WTC11 (cell line): ENCODE measurements at regions not wholly inside any gene's neighbourhood (a gene's known extent, or its start where the extent isn't known, plus 50 kb on each side); places are given as distances from the start of the nearest gene placed in this dataset.
"Not testable (repeated sequence)": the region's sequence is repeated elsewhere in the genome, so short reads cannot be mapped to it uniquely, and the experiment has no call there.

ENCODE experiments used
- ATAC-seq: fragments of 200-7000 bp; cut with Tn5 transposase; 2 replicates; pipeline ENCODE4 v1.10.0; 2021; ENCODE audit warnings: mild to moderate bottlenecking, moderate library complexity
- CTCF ChIA-PET: fragments of 300-600 bp; sonication (Branson Sonifier 250); formaldehyde crosslinking; loops from one replicate; lab custom pipeline; 2021; ENCODE audit warnings: antibody characterized with exemption; lab: Charles Lee
- POLR2A ChIA-PET: fragments of 350-600 bp; sonication (Branson Sonifier 250); formaldehyde crosslinking; loops from one replicate; lab custom pipeline; 2021; ENCODE audit warnings: antibody characterized with exemption; lab: Charles Lee
- DNase-seq: peaks from one replicate; pipeline ENCODE4 v3.0.0; 2021; ENCODE audit warnings: low spot score
- H3K27ac Mint-ChIP-seq: 2 replicates; pipeline ENCODE4 v1.8.0; 2021; ENCODE audit warnings: mixed read lengths
- H3K27me3 Mint-ChIP-seq: 2 replicates; pipeline ENCODE4 v1.8.0; 2021; ENCODE audit warnings: low read depth, mild to moderate bottlenecking, moderate library complexity, mixed read lengths
- H3K36me3 Mint-ChIP-seq: 2 replicates; pipeline ENCODE4 v1.8.0; 2021; ENCODE audit warnings: mixed read lengths
- H3K4me1 Mint-ChIP-seq: 2 replicates; pipeline ENCODE4 v1.8.0; 2022; ENCODE audit warnings: mixed read lengths
- H3K4me3 Mint-ChIP-seq: 2 replicates; pipeline ENCODE4 v1.8.0; 2021; ENCODE audit warnings: mild to moderate bottlenecking, moderate library complexity, mixed read lengths
- H3K9me3 Mint-ChIP-seq: 2 replicates; pipeline ENCODE4 v1.8.0; 2021; ENCODE audit warnings: mixed read lengths
- CBFB ChIP-seq: sonication (generic); formaldehyde crosslinking; IDR thresholded peaks from 2 replicates; pipeline ENCODE4 v1.8.1; 2022; ENCODE audit warnings: mild to moderate bottlenecking, low read depth, missing genetic modification reagents
- EMX1 ChIP-seq: fragments of 250-450 bp; sonication (Bioruptor Pico); IDR thresholded peaks from 2 replicates; pipeline ENCODE4 v1.8.0; 2021; ENCODE audit warnings: mild to moderate bottlenecking
- NFE2L1 ChIP-seq: sonication (generic); formaldehyde crosslinking; IDR thresholded peaks from 2 replicates; pipeline ENCODE4 v1.8.1; 2023; ENCODE audit warnings: missing genetic modification reagents
- ZBTB21 ChIP-seq: sonication (generic); formaldehyde crosslinking; IDR thresholded peaks from 2 replicates; pipeline ENCODE4 v1.8.1; 2023; ENCODE audit warnings: mild to moderate bottlenecking, missing genetic modification reagents, borderline replicate concordance
- ZNF121 ChIP-seq: sonication (generic); formaldehyde crosslinking; IDR thresholded peaks from 2 replicates; pipeline ENCODE4 v1.8.0; 2023; ENCODE audit warnings: missing genetic modification reagents
- ZNF423 ChIP-seq: fragments of 250-450 bp; sonication (Bioruptor Pico); IDR thresholded peaks from 2 replicates; pipeline ENCODE4 v2.1.2; 2022; ENCODE audit warnings: mild to moderate bottlenecking, moderate library complexity
- TF ChIP-seq, protein P1 (sequence below): fragments of 250-450 bp; sonication (Bioruptor Pico); conservative IDR thresholded peaks from 2 replicates; pipeline ENCODE4 v1.9.0; 2021; ENCODE audit warnings: mild to moderate bottlenecking
- TF ChIP-seq, protein P2 (sequence below): sonication (generic); formaldehyde crosslinking; conservative IDR thresholded peaks from 2 replicates; pipeline ENCODE4 v1.8.1; 2022; ENCODE audit warnings: mild to moderate bottlenecking, missing genetic modification reagents
- TF ChIP-seq, protein P3 (sequence below): sonication (generic); formaldehyde crosslinking; IDR thresholded peaks from 2 replicates; pipeline ENCODE4 v1.8.1; 2022; ENCODE audit warnings: missing genetic modification reagents, borderline replicate concordance
- TF ChIP-seq, protein P4 (sequence below): sonication (generic); formaldehyde crosslinking; IDR thresholded peaks from 2 replicates; pipeline ENCODE4 v1.8.1; 2022; ENCODE audit warnings: low read depth, mild to moderate bottlenecking, moderate library complexity, missing genetic modification reagents, borderline replicate concordance
- TF ChIP-seq, protein P5 (sequence below): sonication (generic); formaldehyde crosslinking; IDR thresholded peaks from 2 replicates; pipeline ENCODE4 v1.8.1; 2023; ENCODE audit warnings: mild to moderate bottlenecking, missing genetic modification reagents

DNA sequence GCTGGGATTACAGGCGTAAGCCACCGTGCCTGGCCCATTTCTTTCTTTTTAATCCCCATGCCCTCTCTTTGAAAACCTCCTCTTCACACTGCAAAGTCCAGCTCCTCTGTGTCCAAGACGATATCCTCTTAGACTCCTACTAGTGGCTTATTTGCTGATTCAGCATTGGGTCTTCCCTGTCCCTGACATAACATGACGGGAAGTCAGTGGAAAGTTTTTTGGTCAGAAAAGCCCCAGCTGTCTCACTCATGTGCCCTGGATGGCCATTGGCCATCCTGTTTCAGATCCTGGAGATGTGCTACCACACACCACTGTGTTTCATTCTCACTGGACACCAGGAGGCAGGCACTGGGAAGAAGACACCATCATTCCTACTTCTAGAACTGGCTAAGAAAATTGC is 102.6 kb upstream of the MED13L start (continued):
- TF ChIP-seq, protein P1, sequence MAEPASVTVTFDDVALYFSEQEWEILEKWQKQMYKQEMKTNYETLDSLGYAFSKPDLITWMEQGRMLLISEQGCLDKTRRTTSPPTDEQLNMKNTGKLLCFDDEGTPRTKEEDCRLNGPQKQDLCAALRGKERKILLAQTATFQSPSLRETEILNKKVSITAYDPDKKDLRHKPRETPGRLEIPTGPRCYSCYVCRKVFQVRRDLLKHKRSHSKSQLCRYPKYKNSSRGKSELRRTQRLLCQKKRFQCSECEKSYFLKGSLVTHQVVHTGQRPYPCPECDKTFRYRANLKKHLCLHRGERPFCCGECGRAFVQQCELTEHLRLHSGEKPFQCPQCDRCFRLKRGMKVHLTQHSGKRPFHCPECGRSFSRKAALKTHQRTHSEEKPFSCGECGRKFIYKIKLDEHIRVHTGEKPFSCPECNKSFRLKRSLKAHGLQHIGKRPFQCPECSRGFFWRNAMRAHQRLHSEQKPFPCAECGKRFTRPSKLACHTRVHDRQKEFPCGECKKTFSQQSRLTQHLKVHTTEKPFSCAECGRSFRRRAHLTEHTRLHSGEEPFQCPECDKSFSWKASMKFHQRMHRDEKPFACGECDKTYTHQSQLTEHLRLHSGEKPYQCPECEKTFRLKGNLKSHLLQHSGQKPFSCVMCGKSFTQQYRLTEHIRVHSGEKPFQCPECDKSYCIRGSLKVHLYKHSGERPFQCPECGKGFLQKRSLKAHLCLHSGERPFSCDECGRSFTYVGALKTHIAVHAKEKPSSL (CRISPR knock-in tag): no peak
- TF ChIP-seq CBFB (CRISPR knock-in tag) (no peak), EMX1 (CRISPR knock-in tag) (no peak), NFE2L1 (no peak)
- TF ChIP-seq, protein P2, sequence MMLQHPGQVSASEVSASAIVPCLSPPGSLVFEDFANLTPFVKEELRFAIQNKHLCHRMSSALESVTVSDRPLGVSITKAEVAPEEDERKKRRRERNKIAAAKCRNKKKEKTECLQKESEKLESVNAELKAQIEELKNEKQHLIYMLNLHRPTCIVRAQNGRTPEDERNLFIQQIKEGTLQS: no peak
- TF ChIP-seq, all 79 proteins: peak for 0

DNA sequence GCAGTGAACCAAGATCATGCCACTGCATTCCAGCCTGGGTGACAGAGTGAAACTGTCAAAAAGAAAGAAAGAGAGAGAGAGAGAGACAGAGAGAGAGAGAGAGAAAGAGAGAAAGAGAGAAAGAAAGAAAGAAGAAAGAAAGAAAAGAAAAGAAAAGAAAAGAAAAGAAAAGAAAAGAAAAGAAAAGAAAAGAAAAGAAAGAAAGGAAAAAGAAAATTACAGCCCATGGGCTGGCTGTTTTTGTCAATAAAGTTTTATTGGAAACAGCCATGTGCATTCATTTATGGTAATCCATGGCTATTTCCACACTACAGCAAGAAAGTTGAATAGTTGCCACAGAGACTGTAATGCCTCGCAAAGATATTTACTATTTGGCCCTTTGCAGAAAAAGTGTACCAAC is 103.2 kb upstream of the MED13L start:
- CTCF ChIA-PET, H3K9me3 Mint-ChIP-seq, ATAC-seq, H3K36me3 Mint-ChIP-seq, DNase-seq, POLR2A ChIA-PET: not testable (repeated sequence)
- TF ChIP-seq, protein P3, sequence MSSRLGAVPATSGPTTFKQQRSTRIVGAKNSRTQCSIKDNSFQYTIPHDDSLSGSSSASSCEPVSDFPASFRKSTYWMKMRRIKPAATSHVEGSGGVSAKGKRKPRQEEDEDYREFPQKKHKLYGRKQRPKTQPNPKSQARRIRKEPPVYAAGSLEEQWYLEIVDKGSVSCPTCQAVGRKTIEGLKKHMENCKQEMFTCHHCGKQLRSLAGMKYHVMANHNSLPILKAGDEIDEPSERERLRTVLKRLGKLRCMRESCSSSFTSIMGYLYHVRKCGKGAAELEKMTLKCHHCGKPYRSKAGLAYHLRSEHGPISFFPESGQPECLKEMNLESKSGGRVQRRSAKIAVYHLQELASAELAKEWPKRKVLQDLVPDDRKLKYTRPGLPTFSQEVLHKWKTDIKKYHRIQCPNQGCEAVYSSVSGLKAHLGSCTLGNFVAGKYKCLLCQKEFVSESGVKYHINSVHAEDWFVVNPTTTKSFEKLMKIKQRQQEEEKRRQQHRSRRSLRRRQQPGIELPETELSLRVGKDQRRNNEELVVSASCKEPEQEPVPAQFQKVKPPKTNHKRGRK (CRISPR knock-in tag): peak; percentile 94; the same call in 1 of the 2 replicates
- Mint-ChIP-seq H3K27ac (peak overlapping the region; percentile 94; the same call in 1 of the 2 replicates), H3K4me3 (peak overlapping the region; percentile 73), H3K27me3 (peaks cover 24% of the 10 kb centered on the region), H3K4me1 (peaks cover 62% of the 10 kb centered on the region)

DNA sequence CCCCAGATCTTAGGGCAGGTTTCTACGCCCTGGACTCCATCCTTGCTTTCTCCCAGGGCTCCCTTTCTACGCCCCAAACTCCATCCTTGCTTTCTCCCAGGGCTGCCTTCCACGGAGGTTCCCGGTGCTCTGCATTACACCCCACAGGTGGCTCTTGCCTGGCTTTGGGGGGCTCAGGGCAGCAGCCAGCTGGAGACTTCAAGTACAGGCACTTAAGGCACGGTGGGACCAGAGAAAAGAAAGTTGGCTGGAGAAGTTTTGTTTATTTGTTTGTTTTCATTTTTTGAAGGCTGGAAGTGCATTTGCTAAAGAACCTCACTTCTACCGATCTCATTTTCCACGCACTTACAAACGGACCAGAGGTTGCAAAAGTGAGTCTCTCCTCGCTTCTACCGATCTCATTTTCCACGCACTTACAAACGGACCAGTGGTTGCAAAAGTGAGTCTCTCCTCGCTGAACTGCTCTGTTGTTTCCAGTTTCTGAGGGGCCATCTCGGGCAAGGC is 103.8 kb upstream of the MED13L start:
- peaks cover 58% of the 10 kb centered on the region for H3K4me1 Mint-ChIP-seq
- no peaks in the 10 kb centered on the region for H3K36me3 Mint-ChIP-seq
- H3K27ac Mint-ChIP-seq: peak overlapping the region; percentile 94
- ATAC-seq (no peak), DNase-seq (no peak)
- peak overlapping the region; percentile 73 for H3K4me3 Mint-ChIP-seq
- H3K27me3 Mint-ChIP-seq: peaks cover 21% of the 10 kb centered on the region
- no peaks in the 10 kb centered on the region for H3K9me3 Mint-ChIP-seq
- TF ChIP-seq, protein P4, sequence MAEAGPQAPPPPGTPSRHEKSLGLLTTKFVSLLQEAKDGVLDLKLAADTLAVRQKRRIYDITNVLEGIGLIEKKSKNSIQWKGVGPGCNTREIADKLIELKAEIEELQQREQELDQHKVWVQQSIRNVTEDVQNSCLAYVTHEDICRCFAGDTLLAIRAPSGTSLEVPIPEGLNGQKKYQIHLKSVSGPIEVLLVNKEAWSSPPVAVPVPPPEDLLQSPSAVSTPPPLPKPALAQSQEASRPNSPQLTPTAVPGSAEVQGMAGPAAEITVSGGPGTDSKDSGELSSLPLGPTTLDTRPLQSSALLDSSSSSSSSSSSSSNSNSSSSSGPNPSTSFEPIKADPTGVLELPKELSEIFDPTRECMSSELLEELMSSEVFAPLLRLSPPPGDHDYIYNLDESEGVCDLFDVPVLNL: no peak
- TF ChIP-seq ZBTB21 (CRISPR knock-in tag): 0 out of 2 replicates have a peak, but pooled peaks have one; percentile 24
- TF ChIP-seq, protein P5, sequence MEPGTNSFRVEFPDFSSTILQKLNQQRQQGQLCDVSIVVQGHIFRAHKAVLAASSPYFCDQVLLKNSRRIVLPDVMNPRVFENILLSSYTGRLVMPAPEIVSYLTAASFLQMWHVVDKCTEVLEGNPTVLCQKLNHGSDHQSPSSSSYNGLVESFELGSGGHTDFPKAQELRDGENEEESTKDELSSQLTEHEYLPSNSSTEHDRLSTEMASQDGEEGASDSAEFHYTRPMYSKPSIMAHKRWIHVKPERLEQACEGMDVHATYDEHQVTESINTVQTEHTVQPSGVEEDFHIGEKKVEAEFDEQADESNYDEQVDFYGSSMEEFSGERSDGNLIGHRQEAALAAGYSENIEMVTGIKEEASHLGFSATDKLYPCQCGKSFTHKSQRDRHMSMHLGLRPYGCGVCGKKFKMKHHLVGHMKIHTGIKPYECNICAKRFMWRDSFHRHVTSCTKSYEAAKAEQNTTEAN (CRISPR knock-in tag): no peak
- ChIA-PET POLR2A (interaction anchor here (0.6 to 1.0 kb wide), 3 partner anchors 34 to 154 kb away, joined by 3 read pairs; no protein-coding TSS in a partner anchor), CTCF (interaction anchor here (1.2 kb wide), 1 partner anchor 25 kb away, joined by 3 read pairs; no protein-coding TSS in a partner anchor)

DNA sequence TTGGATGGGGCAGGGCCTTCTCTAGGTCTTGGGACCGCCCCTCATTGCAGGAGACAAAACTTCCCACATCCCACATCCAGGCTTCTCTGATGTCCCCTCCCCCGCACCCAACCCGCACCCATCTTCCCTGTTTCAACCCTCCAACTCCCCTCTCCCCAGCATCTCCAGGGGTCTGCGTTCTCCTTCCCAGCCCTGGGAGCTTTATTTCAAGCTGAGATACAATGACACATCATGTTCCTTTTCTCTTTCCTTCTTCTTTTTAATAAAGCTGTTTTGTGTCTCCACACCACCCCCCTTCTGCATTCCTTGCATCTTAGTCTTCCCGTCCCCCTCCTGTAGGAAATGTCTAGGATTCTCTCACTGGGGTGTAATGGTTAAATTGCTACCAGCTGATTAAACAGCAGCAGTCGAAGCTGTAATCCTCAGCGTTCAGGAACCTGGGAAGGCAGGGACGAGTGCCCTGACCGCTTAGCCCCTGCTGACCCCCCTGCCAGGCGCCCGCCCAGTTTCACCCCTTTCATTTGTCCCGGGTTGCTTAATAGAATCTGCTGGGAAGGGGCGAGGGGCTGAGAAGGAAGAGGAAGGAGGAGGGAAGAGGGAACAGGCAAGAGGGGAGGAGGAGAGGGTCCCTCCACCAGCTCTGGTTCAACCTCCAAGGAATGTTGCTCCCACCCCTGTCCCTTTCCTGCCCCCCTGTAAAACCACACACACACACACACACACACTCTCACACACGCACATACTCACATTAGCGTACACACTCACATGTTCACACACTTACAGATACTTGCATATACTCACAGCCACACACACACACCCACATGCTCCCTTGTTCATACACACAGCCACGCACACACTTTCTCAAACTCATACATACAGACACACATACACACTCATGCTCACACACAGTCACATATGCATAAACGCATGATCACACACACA is 104.5 kb upstream of the MED13L start:
- no peaks in the 10 kb centered on the region for H3K9me3 Mint-ChIP-seq
- H3K27ac Mint-ChIP-seq: peak overlapping the region; percentile 94
- peaks cover 17% of the 10 kb centered on the region for H3K27me3 Mint-ChIP-seq
- ChIA-PET CTCF (interaction anchor here (1.2 kb wide), 1 partner anchor 25 kb away, joined by 3 read pairs; no protein-coding TSS in a partner anchor), POLR2A (interaction anchor here (0.6 to 1.4 kb wide), 5 partner anchors 30 to 153 kb away, joined by 3 to 7 read pairs (median 3); no protein-coding TSS in a partner anchor)
- H3K4me1 Mint-ChIP-seq: peaks cover 52% of the 10 kb centered on the region
- peak; percentile 69 for ATAC-seq
- no peaks in the 10 kb centered on the region for H3K36me3 Mint-ChIP-seq
- peak overlapping the region; percentile 73 for H3K4me3 Mint-ChIP-seq
- DNase-seq: peak; percentile 58
- TF ChIP-seq NFE2L1 (peak; percentile 51; the same call in 1 of the 2 replicates), ZNF423 (CRISPR knock-in tag) (peak; percentile 65), ZNF121 (CRISPR knock-in tag) (no peak)
